GM19324 (cell line): ENCODE measurements at regions not wholly inside any gene's neighbourhood (a gene's known extent, or its start where the extent isn't known, plus 50 kb on each side); places are given as distances from the start of the nearest gene placed in this dataset.
"Not testable (repeated sequence)": the region's sequence is repeated elsewhere in the genome, so short reads cannot be mapped to it uniquely, and the experiment has no call there.

Experiments
- ATAC-seq: cut with Tn5 transposase; IDR thresholded peaks from one replicate; pipeline ENCODE4 v1.9.1; 2021; ENCODE audit warnings: mild to moderate bottlenecking, moderate library complexity; ENCODE audit not compliant: unreplicated experiment, low FRiP score

- ATAC-seq: no peak
Measured at GRCh38 chr10:6986927-6987326, 406.9 kb upstream of the PRKCQ start.

GRCh38 chr10:6985644-6986043 is 405.6 kb upstream of the PRKCQ start:
- ATAC-seq: no peak

GRCh38 chr10:6984971-6985370 is 404.9 kb upstream of the PRKCQ start:
- ATAC-seq: no peak

GRCh38 chr10:6984016-6984415 is 403.9 kb upstream of the PRKCQ start:
- ATAC-seq: not testable (repeated sequence)

GRCh38 chr10:6980353-6980752 is 400.3 kb upstream of the PRKCQ start:
- ATAC-seq: no peak

- no peak for ATAC-seq
Measured at GRCh38 chr10:6979371-6979770, 399.3 kb upstream of the PRKCQ start.

GRCh38 chr10:6978187-6978627 is 398.1 kb upstream of the PRKCQ start:
- no peak for ATAC-seq

- ATAC-seq: no peak
Measured at GRCh38 chr10:6977398-6978186, 397.5 kb upstream of the PRKCQ start.

- ATAC-seq: no peak
Measured at GRCh38 chr10:6973899-6974298, 393.8 kb upstream of the PRKCQ start.

GRCh38 chr10:6972226-6972625 is 392.1 kb upstream of the PRKCQ start:
- ATAC-seq: no peak

- ATAC-seq: no peak
Measured at GRCh38 chr10:6969659-6970058, 389.6 kb upstream of the PRKCQ start.

GRCh38 chr10:6964543-6964942 is 384.5 kb upstream of the PRKCQ start:
- ATAC-seq: no peak

GRCh38 chr10:6962576-6962975 is 382.5 kb upstream of the PRKCQ start:
- no peak for ATAC-seq

GRCh38 chr10:6958711-6959110 is 378.6 kb upstream of the PRKCQ start:
- no peak for ATAC-seq

GRCh38 chr10:6958254-6958653 is 378.2 kb upstream of the PRKCQ start:
- no peak for ATAC-seq

- no peak for ATAC-seq
Measured at GRCh38 chr10:6957851-6958250, 377.8 kb upstream of the PRKCQ start.

GRCh38 chr10:6956562-6956961 is 376.5 kb upstream of the PRKCQ start:
- ATAC-seq: no peak

GRCh38 chr10:6953271-6953801 is 373.3 kb upstream of the PRKCQ start:
- ATAC-seq: no peak

GRCh38 chr10:6951732-6952131 is 371.7 kb upstream of the PRKCQ start:
- ATAC-seq: no peak

- ATAC-seq: no peak
Measured at GRCh38 chr10:6950133-6950532, 370.1 kb upstream of the PRKCQ start.

GRCh38 chr10:6944436-6944835 is 364.4 kb upstream of the PRKCQ start:
- no peak for ATAC-seq

- no peak for ATAC-seq
Measured at GRCh38 chr10:6938384-6938783, 358.3 kb upstream of the PRKCQ start.
